Osteoblast (primary cell): ENCODE measurements at regions not wholly inside any gene's neighbourhood (a gene's known extent, or its start where the extent isn't known, plus 50 kb on each side); places are given as distances from the start of the nearest gene placed in this dataset.
"Not testable (repeated sequence)": the region's sequence is repeated elsewhere in the genome, so short reads cannot be mapped to it uniquely, and the experiment has no call there.

ENCODE experiments used
- DNase-seq: peaks from one replicate; pipeline ENCODE4 v3.0.0; 2011; ENCODE audit warnings: low spot score, mixed read lengths; ENCODE audit not compliant: insufficient read length; ENCODE audit errors: missing footprints
- H2AFZ ChIP-seq: 2 replicates; pipeline ENCODE4 v1.6.0; 2011; ENCODE audit warnings: mild to moderate bottlenecking, low read length
- H3K27ac ChIP-seq: 2 replicates; pipeline ENCODE4 v1.5.1; 2011; ENCODE audit warnings: mild to moderate bottlenecking, low read depth, low read length, moderate library complexity
- H3K27me3 ChIP-seq: 2 replicates; pipeline ENCODE4 v1.6.0; 2012; ENCODE audit warnings: mild to moderate bottlenecking, control low read depth, inconsistent platforms, low read length, moderate library complexity; ENCODE audit not compliant: insufficient read depth
- H3K36me3 ChIP-seq: 2 replicates; pipeline ENCODE4 v1.5.1; 2011; ENCODE audit warnings: mild to moderate bottlenecking, low read length, control low read depth, moderate library complexity; ENCODE audit not compliant: insufficient read depth
- H3K4me1 ChIP-seq: 2 replicates; pipeline ENCODE4 v1.5.1; 2011; ENCODE audit warnings: mild to moderate bottlenecking, low read length, control low read depth, moderate library complexity; ENCODE audit not compliant: insufficient read depth
- H3K4me2 ChIP-seq: 2 replicates; pipeline ENCODE4 v1.6.0; 2011; ENCODE audit warnings: mild to moderate bottlenecking, low read length; ENCODE audit not compliant: insufficient read depth
- H3K4me3 ChIP-seq: fragments of 200-600 bp; sonication (generic); 3 replicates; pipeline ENCODE4 v1.5.1; 2012; ENCODE audit warnings: mild to moderate bottlenecking, low read length, inconsistent platforms; ENCODE audit not compliant: insufficient read depth
- H3K79me2 ChIP-seq: 2 replicates; pipeline ENCODE4 v1.6.0; 2012; ENCODE audit warnings: mild to moderate bottlenecking, low read length, control low read depth, inconsistent platforms; ENCODE audit not compliant: insufficient read depth
- H3K9me3 ChIP-seq: 2 replicates; pipeline ENCODE4 v1.5.1; 2011; ENCODE audit warnings: low read depth, low read length, control low read depth
- H4K20me1 ChIP-seq: 2 replicates; pipeline ENCODE4 v1.6.0; 2012; ENCODE audit warnings: mild to moderate bottlenecking, low read length, control low read depth; ENCODE audit not compliant: insufficient read depth

GRCh38 chr2:87582152-87582551, 165.7 kb upstream of the PLGLB2 start:
- H4K20me1 ChIP-seq, H2AFZ ChIP-seq, H3K4me3 ChIP-seq, H3K27me3 ChIP-seq, H3K9me3 ChIP-seq, H3K4me1 ChIP-seq, DNase-seq, H3K36me3 ChIP-seq, H3K27ac ChIP-seq, H3K79me2 ChIP-seq, H3K4me2 ChIP-seq: not testable (repeated sequence)

- not testable (repeated sequence) for H3K36me3 ChIP-seq, H2AFZ ChIP-seq, DNase-seq, H4K20me1 ChIP-seq, H3K27me3 ChIP-seq, H3K79me2 ChIP-seq, H3K9me3 ChIP-seq, H3K27ac ChIP-seq, H3K4me3 ChIP-seq, H3K4me1 ChIP-seq, H3K4me2 ChIP-seq
Measured at GRCh38 chr2:87582579-87582978, 165.3 kb upstream of the PLGLB2 start.

GRCh38 chr2:87583370-87583769, 164.5 kb upstream of the PLGLB2 start:
- not testable (repeated sequence) for H3K9me3 ChIP-seq, H3K36me3 ChIP-seq, H3K4me1 ChIP-seq, H3K4me2 ChIP-seq, H3K27me3 ChIP-seq, H2AFZ ChIP-seq, H3K79me2 ChIP-seq, H4K20me1 ChIP-seq, H3K27ac ChIP-seq, DNase-seq, H3K4me3 ChIP-seq

GRCh38 chr2:87583803-87584202, 164.1 kb upstream of the PLGLB2 start:
- DNase-seq, H3K79me2 ChIP-seq, H2AFZ ChIP-seq, H3K4me2 ChIP-seq, H3K4me3 ChIP-seq, H3K4me1 ChIP-seq, H4K20me1 ChIP-seq, H3K27me3 ChIP-seq, H3K27ac ChIP-seq, H3K36me3 ChIP-seq, H3K9me3 ChIP-seq: not testable (repeated sequence)

GRCh38 chr2:87584268-87584906, 163.5 kb upstream of the PLGLB2 start:
- not testable (repeated sequence) for H3K79me2 ChIP-seq, H3K4me3 ChIP-seq, H3K27me3 ChIP-seq, H3K36me3 ChIP-seq, DNase-seq, H3K4me2 ChIP-seq, H3K27ac ChIP-seq, H4K20me1 ChIP-seq, H3K4me1 ChIP-seq, H3K9me3 ChIP-seq, H2AFZ ChIP-seq

GRCh38 chr2:87587934-87588333, 160.0 kb upstream of the PLGLB2 start:
- not testable (repeated sequence) for DNase-seq, H3K36me3 ChIP-seq, H3K9me3 ChIP-seq, H3K4me2 ChIP-seq, H3K27ac ChIP-seq, H3K27me3 ChIP-seq, H4K20me1 ChIP-seq, H3K79me2 ChIP-seq, H3K4me1 ChIP-seq, H2AFZ ChIP-seq, H3K4me3 ChIP-seq

GRCh38 chr2:87592974-87593373, 154.9 kb upstream of the PLGLB2 start:
- not testable (repeated sequence) for H3K36me3 ChIP-seq, H3K4me1 ChIP-seq, DNase-seq, H3K4me2 ChIP-seq, H3K27ac ChIP-seq, H4K20me1 ChIP-seq, H3K79me2 ChIP-seq, H3K9me3 ChIP-seq, H2AFZ ChIP-seq, H3K4me3 ChIP-seq, H3K27me3 ChIP-seq

GRCh38 chr2:87593784-87594610, 153.9 kb upstream of the PLGLB2 start:
- not testable (repeated sequence) for H3K79me2 ChIP-seq, H3K4me1 ChIP-seq, DNase-seq, H2AFZ ChIP-seq, H3K36me3 ChIP-seq, H3K27me3 ChIP-seq, H3K4me2 ChIP-seq, H4K20me1 ChIP-seq, H3K9me3 ChIP-seq, H3K4me3 ChIP-seq, H3K27ac ChIP-seq

GRCh38 chr2:87594611-87594992, 153.3 kb upstream of the PLGLB2 start:
- H3K4me1 ChIP-seq, H3K4me3 ChIP-seq, H3K36me3 ChIP-seq, H3K9me3 ChIP-seq, H3K79me2 ChIP-seq, H3K27ac ChIP-seq, H3K27me3 ChIP-seq, H2AFZ ChIP-seq, H3K4me2 ChIP-seq, H4K20me1 ChIP-seq, DNase-seq: not testable (repeated sequence)
